C4-2B (cell line): ENCODE measurements at regions not wholly inside any gene's neighbourhood (a gene's known extent, or its start where the extent isn't known, plus 50 kb on each side); places are given as distances from the start of the nearest gene placed in this dataset.
"Not testable (repeated sequence)": the region's sequence is repeated elsewhere in the genome, so short reads cannot be mapped to it uniquely, and the experiment has no call there.

Experiments used
- H3K27ac ChIP-seq: fragments of 450-650 bp; 2 replicates; pipeline ENCODE4 v1.5.1; 2017
- ZFX ChIP-seq: fragments of 450-650 bp; IDR thresholded peaks from 2 replicates; pipeline ENCODE4 v1.6.1; 2017
- TF ChIP-seq, protein P1 (sequence below): fragments of 450-650 bp; conservative IDR thresholded peaks from 2 replicates; pipeline ENCODE4 v1.5.1; 2017; ENCODE audit warnings: mild to moderate bottlenecking

- H3K27ac ChIP-seq: no peak overlapping the region
- no peak for TF ChIP-seq ZFX
- TF ChIP-seq, protein P1, sequence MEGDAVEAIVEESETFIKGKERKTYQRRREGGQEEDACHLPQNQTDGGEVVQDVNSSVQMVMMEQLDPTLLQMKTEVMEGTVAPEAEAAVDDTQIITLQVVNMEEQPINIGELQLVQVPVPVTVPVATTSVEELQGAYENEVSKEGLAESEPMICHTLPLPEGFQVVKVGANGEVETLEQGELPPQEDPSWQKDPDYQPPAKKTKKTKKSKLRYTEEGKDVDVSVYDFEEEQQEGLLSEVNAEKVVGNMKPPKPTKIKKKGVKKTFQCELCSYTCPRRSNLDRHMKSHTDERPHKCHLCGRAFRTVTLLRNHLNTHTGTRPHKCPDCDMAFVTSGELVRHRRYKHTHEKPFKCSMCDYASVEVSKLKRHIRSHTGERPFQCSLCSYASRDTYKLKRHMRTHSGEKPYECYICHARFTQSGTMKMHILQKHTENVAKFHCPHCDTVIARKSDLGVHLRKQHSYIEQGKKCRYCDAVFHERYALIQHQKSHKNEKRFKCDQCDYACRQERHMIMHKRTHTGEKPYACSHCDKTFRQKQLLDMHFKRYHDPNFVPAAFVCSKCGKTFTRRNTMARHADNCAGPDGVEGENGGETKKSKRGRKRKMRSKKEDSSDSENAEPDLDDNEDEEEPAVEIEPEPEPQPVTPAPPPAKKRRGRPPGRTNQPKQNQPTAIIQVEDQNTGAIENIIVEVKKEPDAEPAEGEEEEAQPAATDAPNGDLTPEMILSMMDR: no peak
These were observed 308.4 kb downstream of the RPLP1 start for GRCh38 chr15:69760890-69761568.

GRCh38 chr15:69762373-69763148, 309.9 kb downstream of the RPLP1 start:
- H3K27ac ChIP-seq: no peak overlapping the region
- TF ChIP-seq, protein P1: peak; percentile 30
- no peak for TF ChIP-seq ZFX

DNA sequence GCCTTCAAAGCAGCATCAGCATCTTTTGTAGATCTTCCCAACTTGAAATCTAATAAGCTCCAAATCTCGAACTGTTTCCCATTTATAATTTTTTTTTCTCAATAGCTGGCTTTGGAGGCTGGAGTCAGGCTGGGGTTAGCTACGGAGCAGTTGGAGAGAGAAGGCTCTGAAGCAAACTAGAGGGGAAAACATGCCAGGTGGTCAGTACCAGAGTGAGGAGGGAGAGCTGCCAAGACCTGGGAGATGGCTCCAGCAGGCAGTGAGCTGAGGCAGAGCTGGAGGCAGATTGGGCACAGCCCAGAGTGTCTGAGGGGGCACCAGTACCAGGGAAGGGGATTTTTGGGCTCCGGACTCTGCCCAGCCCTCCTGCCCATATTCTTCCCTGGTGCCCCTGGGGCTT, 311.2 kb downstream of the RPLP1 start:
- H3K27ac ChIP-seq: no peak overlapping the region
- TF ChIP-seq, protein P1: no peak
- no peak for TF ChIP-seq ZFX

GRCh38 chr15:69766156-69766555, 313.5 kb downstream of the RPLP1 start:
- no peak overlapping the region for H3K27ac ChIP-seq
- TF ChIP-seq, protein P1: 0 out of 2 replicates have a peak, but pooled peaks have one; percentile 4
- no peak for TF ChIP-seq ZFX

DNA sequence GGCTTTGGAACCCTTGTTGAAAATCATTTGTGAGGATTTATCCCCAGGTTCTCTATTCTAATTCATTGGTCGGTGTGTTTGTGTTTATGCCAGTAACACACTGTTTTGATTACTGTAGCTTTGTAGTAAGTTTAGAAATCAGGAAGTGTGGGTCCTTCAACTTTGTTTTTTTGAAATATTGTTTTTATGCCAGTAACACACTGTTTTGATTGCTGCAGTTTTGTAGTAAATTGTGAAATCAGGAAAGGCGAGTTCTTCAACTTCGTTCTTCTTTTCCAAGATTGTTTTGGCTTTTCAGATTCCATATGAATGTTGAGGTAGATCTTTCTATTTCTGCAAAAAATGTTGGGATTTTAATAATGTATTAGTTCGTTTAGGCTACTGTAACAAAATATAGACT, 314.6 kb downstream of the RPLP1 start:
- TF ChIP-seq, protein P1: no peak
- no peak for TF ChIP-seq ZFX
- H3K27ac ChIP-seq: no peak overlapping the region

- not testable (repeated sequence) for H3K27ac ChIP-seq
These were observed 316.7 kb downstream of the RPLP1 start for GRCh38 chr15:69769336-69769735.

DNA sequence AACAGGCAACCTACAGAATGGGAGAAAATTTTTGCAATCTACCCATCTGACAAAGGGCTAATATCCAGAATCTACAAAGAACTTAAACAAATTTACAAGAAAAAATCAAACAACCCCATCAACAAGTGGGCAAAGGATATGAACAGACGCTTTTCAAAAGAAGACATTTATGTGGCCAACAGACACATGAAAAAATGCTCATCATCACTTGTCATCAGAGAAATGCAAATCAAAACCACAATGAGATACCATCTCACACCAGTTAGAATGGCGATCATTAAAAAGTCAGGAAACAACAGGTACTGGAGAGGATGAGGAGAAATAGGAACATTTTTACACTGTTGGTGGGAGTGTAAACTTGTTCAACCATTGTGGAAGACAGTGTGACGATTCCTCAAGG, 321.6 kb downstream of the RPLP1 start:
- not testable (repeated sequence) for H3K27ac ChIP-seq

GRCh38 chr15:69774711-69775110, 322.1 kb downstream of the RPLP1 start:
- not testable (repeated sequence) for H3K27ac ChIP-seq

- TF ChIP-seq ZFX: no peak
- TF ChIP-seq, protein P1: no peak
- H3K27ac ChIP-seq: no peak overlapping the region
These were observed 320.4 kb downstream of the TLE3 start for GRCh38 chr15:69777356-69777755.
